ENCODE measurements at regions not wholly inside any gene's neighbourhood (a gene's known extent, or its start where the extent isn't known, plus 50 kb on each side); places are given as distances from the start of the nearest gene placed in this dataset.

GRCh38 chrX:43510209-43510608 lies 145.9 kb upstream of the MAOA start:
- TF ChIP-seq REST (IDR thresholded peaks at IDR 0.05; ENCODE audit: insufficient read depth in 1 of 2, low read depth in 2 of 2, low read length in 2 of 2) (no peak), POLR2AphosphoS5 (IDR thresholded peaks at IDR 0.05; ENCODE audit: low read depth, low read length) (no peak), FOXP2 (optimal IDR thresholded peaks at IDR 0.05; ENCODE audit: borderline replicate concordance, extremely low read depth, extremely low read length, insufficient read depth) (no peak), TAF1 (IDR thresholded peaks at IDR 0.05; ENCODE audit: borderline replicate concordance, insufficient read depth, low read length) (no peak), SIN3A (IDR thresholded peaks at IDR 0.05; ENCODE audit: borderline replicate concordance, insufficient read depth, low read length) (no peak)
